NCI-H82 treated with DMSO at 0.1 percent for 48 hours (cell line): ENCODE measurements at regions not wholly inside any gene's neighbourhood (a gene's known extent, or its start where the extent isn't known, plus 50 kb on each side); places are given as distances from the start of the nearest gene placed in this dataset.

Experiments used
- DNase-seq: peaks from one replicate; lab custom pipeline; 2025; ENCODE audit not compliant: unreplicated experiment; lab: John Stamatoyannopoulos, UW

- no peak for DNase-seq
Observed at GRCh38 chr4:57501720-57502119, 391.5 kb upstream of the IGFBP7 start.

- DNase-seq: no peak
Observed at GRCh38 chr4:57499786-57500185, 389.6 kb upstream of the IGFBP7 start.

- DNase-seq: no peak
Observed at GRCh38 chr4:57498251-57498650, 388.1 kb upstream of the IGFBP7 start.

GRCh38 chr4:57496697-57497471 lies 386.7 kb upstream of the IGFBP7 start:
- no peak for DNase-seq

DNA sequence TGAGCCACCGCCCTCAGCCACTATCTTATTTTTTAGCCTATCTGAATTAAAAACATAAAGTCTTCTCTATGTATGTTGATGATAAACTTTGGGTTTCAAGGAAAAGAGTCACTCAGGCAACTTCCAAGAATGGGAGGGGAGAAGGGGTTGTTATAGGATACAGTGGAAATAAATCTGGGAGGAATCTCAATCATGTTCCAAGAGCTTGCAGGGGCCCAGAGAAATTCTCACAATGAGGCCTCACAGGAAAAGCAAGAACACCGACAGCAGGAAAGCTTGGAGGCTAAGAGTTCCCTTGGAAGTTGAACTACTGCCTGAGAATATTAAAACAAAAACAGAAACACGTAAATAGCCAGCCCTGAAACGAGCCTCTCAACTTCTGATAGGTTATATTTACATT lies 384.6 kb upstream of the IGFBP7 start:
- DNase-seq: no peak

DNA sequence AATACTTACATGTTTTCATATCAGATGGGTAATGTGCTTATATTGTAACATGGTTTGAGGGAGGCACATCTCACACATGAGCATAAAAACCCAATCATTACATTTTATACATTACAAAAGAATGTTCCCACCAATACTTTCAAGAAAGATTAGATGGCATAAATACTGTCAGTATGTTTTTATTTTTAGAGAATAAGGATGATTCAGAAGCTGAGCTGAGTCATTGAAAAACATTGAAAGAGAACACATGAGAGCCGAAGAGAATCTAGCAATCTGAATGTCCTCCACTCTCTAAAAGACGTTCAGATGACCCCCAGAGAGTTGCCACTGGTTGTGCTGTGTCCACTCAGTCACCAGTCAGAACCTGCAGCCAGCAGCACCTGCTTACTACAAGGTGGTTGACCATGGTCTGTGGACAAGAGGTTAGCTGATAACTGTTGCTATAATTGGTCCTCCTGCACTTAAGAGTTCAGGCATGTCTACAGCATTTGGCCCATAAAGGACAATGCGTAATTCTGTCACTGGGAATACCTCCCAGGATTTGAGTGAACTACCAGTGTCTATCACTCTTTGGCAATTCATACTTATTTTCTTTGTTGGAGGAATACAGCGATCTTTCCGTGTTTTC lies 382.2 kb upstream of the IGFBP7 start:
- no peak for DNase-seq

GRCh38 chr4:57491388-57491787 lies 381.2 kb upstream of the IGFBP7 start:
- DNase-seq: no peak

DNA sequence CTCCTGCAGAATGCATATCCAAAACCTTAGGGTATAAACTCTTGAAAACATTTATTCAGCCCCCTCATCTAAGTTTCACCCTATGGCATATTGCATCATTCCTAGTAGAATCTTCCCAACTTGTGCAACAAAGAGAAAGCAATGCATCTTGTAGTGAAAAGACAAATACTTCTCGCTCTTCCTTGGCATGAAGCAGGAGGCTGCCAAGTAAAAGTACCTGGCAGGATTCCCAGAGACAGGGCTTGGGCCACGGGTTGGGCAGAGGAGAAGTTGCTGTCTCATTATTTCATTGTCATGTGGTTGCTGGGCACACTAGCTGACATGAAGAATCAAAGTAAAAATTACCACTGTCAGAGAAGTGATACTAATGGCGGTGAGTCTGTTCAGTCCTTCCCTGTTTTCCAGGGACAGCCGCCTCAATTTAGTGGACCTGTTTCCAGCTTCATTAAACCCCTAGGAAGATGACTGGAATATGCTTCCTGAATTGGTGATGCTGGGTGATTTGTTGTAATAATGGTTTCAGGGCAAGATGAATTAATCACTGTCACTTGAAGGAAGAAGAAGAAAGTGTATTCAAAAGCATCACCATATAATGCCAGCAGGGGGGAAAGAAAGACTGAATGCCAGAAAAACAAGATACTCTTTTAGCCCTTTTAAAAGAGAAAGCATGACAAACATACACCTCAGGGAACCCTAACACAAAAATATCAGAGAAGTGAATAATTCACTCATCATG lies 380.5 kb upstream of the IGFBP7 start:
- no peak for DNase-seq

GRCh38 chr4:57488366-57489162 lies 378.4 kb upstream of the IGFBP7 start:
- DNase-seq: no peak

GRCh38 chr4:57475424-57475823 lies 365.2 kb upstream of the IGFBP7 start:
- no peak for DNase-seq

DNA sequence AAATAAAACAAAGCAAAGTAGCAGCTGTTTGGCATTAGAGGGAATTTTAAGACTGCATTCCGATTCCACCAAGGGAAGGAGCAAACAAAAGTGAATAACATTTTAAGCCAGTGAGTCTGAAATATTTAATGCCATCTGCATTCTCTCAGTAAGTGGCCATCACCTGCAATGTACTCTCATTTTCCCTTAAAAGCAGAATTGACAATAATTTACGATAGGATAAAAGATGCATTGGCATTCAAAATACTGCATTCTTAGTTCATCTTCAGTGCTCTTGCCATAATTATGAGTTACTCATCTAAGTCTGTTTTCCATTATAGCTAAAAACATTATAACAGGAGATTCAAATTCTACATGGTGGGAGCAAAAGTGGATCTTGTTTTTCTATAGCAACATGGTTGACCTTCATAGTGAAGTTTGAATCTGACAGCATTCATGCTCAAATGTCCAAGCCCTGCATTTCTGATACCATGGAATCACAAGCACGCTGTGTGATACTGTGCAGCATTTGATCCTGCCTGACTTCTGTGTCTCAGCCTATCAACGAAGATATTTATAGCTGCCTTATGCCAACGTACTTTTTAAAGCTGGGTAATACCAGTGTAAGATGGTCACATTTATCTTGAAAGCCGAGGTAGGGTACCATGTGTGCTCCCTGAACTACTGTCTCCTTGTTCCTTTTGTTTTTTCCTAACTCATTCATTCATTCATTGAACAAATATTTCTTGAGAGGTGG lies 355.3 kb upstream of the IGFBP7 start:
- no peak for DNase-seq

- DNase-seq: no peak
Observed at GRCh38 chr4:57462843-57463242, 352.7 kb upstream of the IGFBP7 start.

GRCh38 chr4:57460967-57461366 lies 350.8 kb upstream of the IGFBP7 start:
- DNase-seq: no peak

DNA sequence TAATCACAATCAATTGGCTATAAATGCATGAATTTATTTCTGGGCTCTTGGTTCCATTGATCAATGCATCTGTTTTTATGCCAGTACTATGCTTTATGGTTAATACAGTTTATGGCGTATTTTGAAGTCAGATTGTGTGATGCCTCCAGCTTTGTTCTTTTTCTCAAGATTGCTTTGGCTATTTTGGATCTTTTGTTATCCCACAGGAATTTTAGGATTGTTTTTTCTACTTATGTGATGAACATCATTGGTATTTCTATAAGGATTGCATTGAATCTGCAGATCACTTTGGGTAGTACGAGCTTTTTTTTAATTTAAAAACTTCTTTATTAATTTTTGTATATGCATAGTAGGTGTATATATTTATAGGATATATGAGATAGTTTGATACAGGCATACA lies 338.7 kb upstream of the IGFBP7 start:
- DNase-seq: no peak

- DNase-seq: no peak
Observed at GRCh38 chr4:57448452-57448851, 338.3 kb upstream of the IGFBP7 start.

- DNase-seq: no peak
Observed at GRCh38 chr4:57446266-57446665, 336.1 kb upstream of the IGFBP7 start.

GRCh38 chr4:57445686-57446085 lies 335.5 kb upstream of the IGFBP7 start:
- no peak for DNase-seq

DNA sequence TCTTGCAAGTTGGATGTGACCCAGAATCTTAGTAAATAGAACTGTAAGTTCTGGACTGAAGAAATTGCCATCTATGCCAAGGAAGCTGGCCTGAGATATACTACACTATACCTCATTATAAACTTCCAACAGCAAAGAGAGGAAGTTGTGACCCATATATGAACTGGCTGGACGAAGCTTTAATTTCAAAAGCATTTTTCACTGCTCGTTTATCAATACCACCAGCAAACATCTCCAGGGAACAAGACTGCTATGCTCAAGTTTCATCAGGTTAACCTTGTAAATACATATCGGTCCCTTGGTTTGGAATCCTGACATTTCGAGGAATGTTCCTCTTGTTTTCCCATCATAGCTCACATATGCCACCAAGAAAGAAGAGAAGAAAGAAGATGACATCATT lies 334.5 kb upstream of the IGFBP7 start:
- no peak for DNase-seq

GRCh38 chr4:57443787-57444186 lies 333.6 kb upstream of the IGFBP7 start:
- no peak for DNase-seq

DNA sequence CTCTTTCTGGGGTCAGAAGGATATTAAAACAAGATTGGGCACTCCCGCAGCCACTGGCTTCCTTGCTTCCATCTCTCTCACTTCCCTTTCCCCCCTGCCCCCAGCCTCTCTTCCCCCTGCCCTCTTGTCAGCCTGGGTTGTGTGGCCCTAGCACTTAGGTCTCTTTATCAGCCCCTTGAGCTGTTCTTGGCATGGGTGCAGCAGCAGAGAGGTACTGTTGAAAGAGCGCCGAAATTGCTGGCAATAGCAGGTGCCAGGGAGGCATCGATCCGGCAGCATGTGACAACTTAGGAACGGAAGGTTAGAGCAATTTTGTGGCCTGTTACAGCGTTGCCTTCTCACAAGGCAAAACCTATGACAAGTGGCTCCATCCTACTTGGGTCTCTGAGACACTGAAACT lies 333.1 kb upstream of the IGFBP7 start:
- no peak for DNase-seq

GRCh38 chr4:57442831-57443291 lies 332.7 kb upstream of the IGFBP7 start:
- DNase-seq: no peak
